ENCODE measurements at regions not wholly inside any gene's neighbourhood (a gene's known extent, or its start where the extent isn't known, plus 50 kb on each side); places are given as distances from the start of the nearest gene placed in this dataset.
A peak's percentile ranks its signal among the peaks of the same experiment; 100 is the strongest.

GRCh38 chr2:120509213-120509815, 163.4 kb downstream of the INHBB start:
- intact Hi-C loops (cut with DNase I): no loop called here
- Histone ChIP-seq H3K4me3 (no peak overlapping the region), H3K36me3 (no peaks in the 10 kb centered on the region), H3K27me3 (peaks cover 0 to 41% (median 0%) of the 10 kb centered on the region in 4 donors), H3K27ac (peak overlapping the region in 1 of 4 donors; percentile 1), H3K9me3 (no peaks in the 10 kb centered on the region), H3K4me1 (peaks cover 0 to 21% (median 9%) of the 10 kb centered on the region in 3 donors)
- DNase-seq: no peak
- no peak for TF ChIP-seq POLR2A (IDR thresholded peaks at IDR 0.05)
- TF ChIP-seq, protein P1, sequence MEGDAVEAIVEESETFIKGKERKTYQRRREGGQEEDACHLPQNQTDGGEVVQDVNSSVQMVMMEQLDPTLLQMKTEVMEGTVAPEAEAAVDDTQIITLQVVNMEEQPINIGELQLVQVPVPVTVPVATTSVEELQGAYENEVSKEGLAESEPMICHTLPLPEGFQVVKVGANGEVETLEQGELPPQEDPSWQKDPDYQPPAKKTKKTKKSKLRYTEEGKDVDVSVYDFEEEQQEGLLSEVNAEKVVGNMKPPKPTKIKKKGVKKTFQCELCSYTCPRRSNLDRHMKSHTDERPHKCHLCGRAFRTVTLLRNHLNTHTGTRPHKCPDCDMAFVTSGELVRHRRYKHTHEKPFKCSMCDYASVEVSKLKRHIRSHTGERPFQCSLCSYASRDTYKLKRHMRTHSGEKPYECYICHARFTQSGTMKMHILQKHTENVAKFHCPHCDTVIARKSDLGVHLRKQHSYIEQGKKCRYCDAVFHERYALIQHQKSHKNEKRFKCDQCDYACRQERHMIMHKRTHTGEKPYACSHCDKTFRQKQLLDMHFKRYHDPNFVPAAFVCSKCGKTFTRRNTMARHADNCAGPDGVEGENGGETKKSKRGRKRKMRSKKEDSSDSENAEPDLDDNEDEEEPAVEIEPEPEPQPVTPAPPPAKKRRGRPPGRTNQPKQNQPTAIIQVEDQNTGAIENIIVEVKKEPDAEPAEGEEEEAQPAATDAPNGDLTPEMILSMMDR (IDR thresholded peaks at IDR 0.05): no peak
- WGBS, 2 donors: 83 to 90% methylated on average over 10 to 14 of the region's 14 CpGs

DNA sequence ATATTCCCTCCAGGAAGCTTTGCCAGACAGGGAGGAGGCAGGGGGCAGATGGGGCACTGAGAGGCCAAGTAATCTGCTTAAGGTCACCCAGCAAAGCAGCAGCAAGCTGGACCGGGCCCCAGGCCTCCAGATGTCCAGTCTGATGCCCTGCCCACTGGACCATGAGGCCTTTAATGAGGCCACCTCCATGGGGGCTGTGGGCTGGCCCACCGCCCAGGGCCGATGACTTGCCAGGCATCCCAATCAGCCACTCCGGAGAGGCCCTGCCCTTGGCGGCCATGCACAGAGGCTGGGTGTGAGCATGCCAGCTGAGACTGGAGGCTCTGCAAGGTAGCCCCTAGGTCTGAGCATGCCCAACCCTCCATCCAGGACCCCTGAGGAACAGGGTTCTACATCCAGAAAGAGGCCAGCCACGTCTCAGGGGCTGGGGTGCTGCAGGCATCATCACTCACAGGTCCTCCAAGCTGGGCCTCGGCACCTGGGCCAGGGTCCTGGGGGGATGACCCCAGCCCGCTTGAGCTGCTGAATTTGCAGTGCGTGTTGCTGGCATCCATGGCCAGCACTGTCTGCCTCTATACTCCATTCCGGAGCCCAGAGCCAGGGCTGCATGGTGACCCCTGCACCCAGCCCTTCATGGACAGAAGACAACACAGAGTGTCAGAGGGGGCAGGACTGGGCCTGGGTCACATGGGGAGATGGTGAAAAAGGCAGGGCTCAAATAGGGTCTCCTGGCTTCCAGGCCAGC, 164.2 kb downstream of the INHBB start:
- H3K27me3 ChIP-seq: peaks cover 0 to 47% (median 0%) of the 10 kb centered on the region in 4 donors
- no peak for DNase-seq
- intact Hi-C loops (cut with DNase I): no loop called here
- no peak for TF ChIP-seq POLR2A (IDR thresholded peaks at IDR 0.05)
- TF ChIP-seq, protein P1 (IDR thresholded peaks at IDR 0.05): no peak
- 100% methylated on average over 3 of the region's 10 CpGs; no CpG with 5 or more reads in 1 of the 2 donors for WGBS, 2 donors
- H3K27ac ChIP-seq: no peak overlapping the region
- H3K4me3 ChIP-seq: no peak overlapping the region
- no peaks in the 10 kb centered on the region for H3K9me3 ChIP-seq
- H3K36me3 ChIP-seq: no peaks in the 10 kb centered on the region
- peaks cover 0 to 21% (median 9%) of the 10 kb centered on the region in 3 donors for H3K4me1 ChIP-seq

- Histone ChIP-seq H3K27me3 (peaks cover 0 to 47% (median 0%) of the 10 kb centered on the region in 4 donors), H3K27ac (no peak overlapping the region), H3K36me3 (no peaks in the 10 kb centered on the region), H3K9me3 (no peaks in the 10 kb centered on the region), H3K4me3 (no peak overlapping the region), H3K4me1 (peaks cover 0 to 21% (median 9%) of the 10 kb centered on the region in 3 donors)
- intact Hi-C loops (cut with DNase I): no loop called here
- no peak for TF ChIP-seq POLR2A (IDR thresholded peaks at IDR 0.05)
- TF ChIP-seq, protein P1 (IDR thresholded peaks at IDR 0.05): no peak
- WGBS, 2 donors: 90 to 92% methylated on average over 4 to 6 of the region's 11 CpGs
- no peak for DNase-seq
Measured at GRCh38 chr2:120510751-120511395, 164.9 kb downstream of the INHBB start.

DNA sequence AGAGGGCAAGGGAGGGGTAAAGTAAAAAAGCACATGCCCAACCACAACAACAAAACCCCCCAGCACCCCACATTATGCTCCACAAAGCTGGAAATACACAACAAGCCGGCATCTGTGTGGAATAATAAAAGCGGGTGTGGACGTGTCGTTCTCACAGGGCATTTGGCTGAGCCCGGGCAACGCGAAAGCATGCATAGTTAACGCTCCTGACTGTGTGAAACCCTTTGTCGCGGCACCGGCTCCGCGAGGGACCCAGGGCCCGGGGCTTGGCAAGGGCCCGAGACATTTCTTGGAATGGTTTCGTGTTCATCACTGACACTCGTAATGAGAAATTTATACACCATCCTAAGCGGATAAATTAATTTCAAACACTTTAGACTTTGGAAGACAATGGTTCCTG, 165.6 kb downstream of the INHBB start:
- Histone ChIP-seq H3K4me1 (peaks cover 0 to 21% (median 9%) of the 10 kb centered on the region in 3 donors), H3K36me3 (no peaks in the 10 kb centered on the region), H3K9me3 (no peaks in the 10 kb centered on the region), H3K4me3 (no peak overlapping the region), H3K27me3 (peaks cover 0 to 46% (median 0%) of the 10 kb centered on the region in 4 donors), H3K27ac (no peak overlapping the region)
- intact Hi-C loops (cut with DNase I): no loop called here
- no peak for TF ChIP-seq POLR2A (IDR thresholded peaks at IDR 0.05)
- TF ChIP-seq, protein P1 (IDR thresholded peaks at IDR 0.05): no peak
- WGBS, 2 donors: 31 to 32% methylated on average over 9 to 18 of the region's 18 CpGs
- no peak for DNase-seq

Data from esophagus squamous epithelium (tissue), 5 donors.